ENCODE measurements at regions not wholly inside any gene's neighbourhood (a gene's known extent, or its start where the extent isn't known, plus 50 kb on each side); places are given as distances from the start of the nearest gene placed in this dataset.

DNA sequence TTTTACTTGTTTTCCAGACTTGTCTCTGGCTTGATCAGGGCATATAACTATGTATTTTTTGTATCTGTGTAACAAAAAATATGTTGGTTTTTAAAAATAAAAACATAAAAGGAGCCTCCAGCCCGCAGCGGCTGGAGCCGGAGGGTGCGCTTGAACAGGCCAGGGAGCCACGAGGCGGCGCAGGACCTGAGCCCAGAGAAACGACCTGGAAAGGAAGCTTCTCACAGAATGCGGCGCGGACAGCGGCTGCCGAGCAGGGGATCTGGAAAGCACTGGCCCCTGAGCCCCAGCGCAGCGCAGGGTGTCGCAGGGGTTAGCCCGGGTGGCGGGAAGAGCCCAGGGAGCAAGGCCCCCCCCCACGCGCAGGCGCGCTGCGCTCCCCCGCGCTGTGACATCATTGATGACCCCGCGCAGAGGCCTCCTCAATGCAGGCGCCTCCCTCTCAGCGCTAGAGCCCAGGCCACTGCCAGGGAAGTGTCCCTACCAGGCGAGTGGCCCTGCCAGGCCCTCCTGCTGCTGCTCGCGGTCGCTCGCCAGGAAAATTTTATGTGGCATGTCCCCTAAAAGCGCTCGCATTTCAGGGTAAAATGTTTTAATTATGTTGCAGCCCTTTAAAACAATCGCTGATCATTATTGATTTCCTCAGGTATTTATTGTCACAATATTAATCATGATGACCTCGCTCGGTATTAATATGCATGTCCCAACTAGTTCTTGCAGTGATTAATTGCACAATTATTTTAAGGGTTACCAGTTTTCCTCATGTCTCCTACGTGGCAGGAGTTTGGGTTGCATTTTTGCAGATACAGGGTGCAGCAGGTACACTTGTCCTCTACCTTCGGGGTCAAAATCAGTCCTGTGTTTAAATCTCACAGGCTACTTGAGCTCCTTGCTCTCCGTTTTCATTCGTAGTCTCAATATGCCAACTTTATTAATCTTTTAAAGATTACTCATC is 134.2 kb downstream of the USP22 start (continued):
- no peak for TF ChIP-seq ZNF224 (CRISPR knock-in tag; IDR thresholded peaks at IDR 0.05)
- TF ChIP-seq PTTG1 (tag; IDR thresholded peaks at IDR 0.05; ENCODE audit: low read depth), result no peak
- no peak for TF ChIP-seq ZNF695 (CRISPR knock-in tag; IDR thresholded peaks at IDR 0.05)
- TF ChIP-seq ARID2 (IDR thresholded peaks at IDR 0.05), result no peak
- no peak for TF ChIP-seq RBM17 (IDR thresholded peaks at IDR 0.05; ENCODE audit: borderline replicate concordance, low read depth, low read length)
- TF ChIP-seq ZNF445 (CRISPR knock-in tag; IDR thresholded peaks at IDR 0.05; ENCODE audit: low read depth), result no peak
- TF ChIP-seq ZNF551 (CRISPR knock-in tag; IDR thresholded peaks at IDR 0.05), result no peak
- no peak for TF ChIP-seq LCOR (CRISPR knock-in tag; IDR thresholded peaks at IDR 0.05)
- TF ChIP-seq GABPB2 (CRISPR knock-in tag; conservative IDR thresholded peaks at IDR 0.05), result no peak
- TF ChIP-seq CHD2 (IDR thresholded peaks at IDR 0.05; ENCODE audit: low read depth, low read length), result no peak
- TF ChIP-seq KLF13 (tag; IDR thresholded peaks at IDR 0.05; ENCODE audit: borderline replicate concordance, low read depth), result no peak
- TF ChIP-seq, protein P1, sequence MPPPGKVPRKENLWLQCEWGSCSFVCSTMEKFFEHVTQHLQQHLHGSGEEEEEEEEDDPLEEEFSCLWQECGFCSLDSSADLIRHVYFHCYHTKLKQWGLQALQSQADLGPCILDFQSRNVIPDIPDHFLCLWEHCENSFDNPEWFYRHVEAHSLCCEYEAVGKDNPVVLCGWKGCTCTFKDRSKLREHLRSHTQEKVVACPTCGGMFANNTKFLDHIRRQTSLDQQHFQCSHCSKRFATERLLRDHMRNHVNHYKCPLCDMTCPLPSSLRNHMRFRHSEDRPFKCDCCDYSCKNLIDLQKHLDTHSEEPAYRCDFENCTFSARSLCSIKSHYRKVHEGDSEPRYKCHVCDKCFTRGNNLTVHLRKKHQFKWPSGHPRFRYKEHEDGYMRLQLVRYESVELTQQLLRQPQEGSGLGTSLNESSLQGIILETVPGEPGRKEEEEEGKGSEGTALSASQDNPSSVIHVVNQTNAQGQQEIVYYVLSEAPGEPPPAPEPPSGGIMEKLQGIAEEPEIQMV (tag; conservative IDR thresholded peaks at IDR 0.05; ENCODE audit: low read depth), result no peak
- TF ChIP-seq, protein P2, sequence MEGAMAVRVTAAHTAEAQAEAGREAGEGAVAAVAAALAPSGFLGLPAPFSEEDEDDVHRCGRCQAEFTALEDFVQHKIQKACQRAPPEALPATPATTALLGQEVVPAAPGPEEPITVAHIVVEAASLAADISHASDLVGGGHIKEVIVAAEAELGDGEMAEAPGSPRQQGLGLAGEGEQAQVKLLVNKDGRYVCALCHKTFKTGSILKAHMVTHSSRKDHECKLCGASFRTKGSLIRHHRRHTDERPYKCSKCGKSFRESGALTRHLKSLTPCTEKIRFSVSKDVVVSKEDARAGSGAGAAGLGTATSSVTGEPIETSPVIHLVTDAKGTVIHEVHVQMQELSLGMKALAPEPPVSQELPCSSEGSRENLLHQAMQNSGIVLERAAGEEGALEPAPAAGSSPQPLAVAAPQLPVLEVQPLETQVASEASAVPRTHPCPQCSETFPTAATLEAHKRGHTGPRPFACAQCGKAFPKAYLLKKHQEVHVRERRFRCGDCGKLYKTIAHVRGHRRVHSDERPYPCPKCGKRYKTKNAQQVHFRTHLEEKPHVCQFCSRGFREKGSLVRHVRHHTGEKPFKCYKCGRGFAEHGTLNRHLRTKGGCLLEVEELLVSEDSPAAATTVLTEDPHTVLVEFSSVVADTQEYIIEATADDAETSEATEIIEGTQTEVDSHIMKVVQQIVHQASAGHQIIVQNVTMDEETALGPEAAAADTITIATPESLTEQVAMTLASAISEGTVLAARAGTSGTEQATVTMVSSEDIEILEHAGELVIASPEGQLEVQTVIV (CRISPR knock-in tag; IDR thresholded peaks at IDR 0.05; ENCODE audit: borderline replicate concordance), result no peak
- peak; percentile 45 for TF ChIP-seq RBM22 (IDR thresholded peaks at IDR 0.05; ENCODE audit: low read depth, low read length, poor library complexity, severe bottlenecking)
- TF ChIP-seq PRDM10 (IDR thresholded peaks at IDR 0.05; ENCODE audit: partially characterized antibody), result no peak
- TF ChIP-seq ZNF277 (CRISPR knock-in tag; IDR thresholded peaks at IDR 0.05; ENCODE audit: borderline replicate concordance), result no peak
- no peak for TF ChIP-seq U2AF2 (optimal IDR thresholded peaks at IDR 0.05; ENCODE audit: low read depth, low read length)
- TF ChIP-seq TBL1XR1 (IDR thresholded peaks at IDR 0.05; ENCODE audit: low read length in 2 of 2), result no peak
- no peak for TF ChIP-seq HDAC8 (tag; IDR thresholded peaks at IDR 0.05)
